ENCODE measurements at regions not wholly inside any gene's neighbourhood (a gene's known extent, or its start where the extent isn't known, plus 50 kb on each side); places are given as distances from the start of the nearest gene placed in this dataset.

- Mint-ChIP-seq H3K36me3 (ENCODE audit: insufficient read depth, unreplicated experiment) (no peaks in the 10 kb centered on the region), H3K27ac (ENCODE audit: unreplicated experiment) (no peak overlapping the region), H3K4me1 (ENCODE audit: low read depth, unreplicated experiment) (no peaks in the 10 kb centered on the region), H3K9me3 (ENCODE audit: low read depth, unreplicated experiment) (peaks cover 3% of the 10 kb centered on the region), H3K4me3 (ENCODE audit: low read depth, unreplicated experiment) (no peak overlapping the region), H3K27me3 (ENCODE audit: unreplicated experiment) (no peaks in the 10 kb centered on the region)
- no peak for DNase-seq
- BruUV-seq (replicated peaks) = no TSS peak
- TF ChIP-seq, protein P1, sequence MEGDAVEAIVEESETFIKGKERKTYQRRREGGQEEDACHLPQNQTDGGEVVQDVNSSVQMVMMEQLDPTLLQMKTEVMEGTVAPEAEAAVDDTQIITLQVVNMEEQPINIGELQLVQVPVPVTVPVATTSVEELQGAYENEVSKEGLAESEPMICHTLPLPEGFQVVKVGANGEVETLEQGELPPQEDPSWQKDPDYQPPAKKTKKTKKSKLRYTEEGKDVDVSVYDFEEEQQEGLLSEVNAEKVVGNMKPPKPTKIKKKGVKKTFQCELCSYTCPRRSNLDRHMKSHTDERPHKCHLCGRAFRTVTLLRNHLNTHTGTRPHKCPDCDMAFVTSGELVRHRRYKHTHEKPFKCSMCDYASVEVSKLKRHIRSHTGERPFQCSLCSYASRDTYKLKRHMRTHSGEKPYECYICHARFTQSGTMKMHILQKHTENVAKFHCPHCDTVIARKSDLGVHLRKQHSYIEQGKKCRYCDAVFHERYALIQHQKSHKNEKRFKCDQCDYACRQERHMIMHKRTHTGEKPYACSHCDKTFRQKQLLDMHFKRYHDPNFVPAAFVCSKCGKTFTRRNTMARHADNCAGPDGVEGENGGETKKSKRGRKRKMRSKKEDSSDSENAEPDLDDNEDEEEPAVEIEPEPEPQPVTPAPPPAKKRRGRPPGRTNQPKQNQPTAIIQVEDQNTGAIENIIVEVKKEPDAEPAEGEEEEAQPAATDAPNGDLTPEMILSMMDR (IDR thresholded peaks at IDR 0.05; ENCODE audit: unreplicated experiment) = no peak
- CTCF ChIA-PET = no interaction called here
- intact Hi-C loops (cut with micrococcal nuclease; ENCODE audit: unreplicated experiment) = no loop called here
These were observed 199.7 kb upstream of the ADGRL2 start for GRCh38 chr1:81600878-81601622.

DNA sequence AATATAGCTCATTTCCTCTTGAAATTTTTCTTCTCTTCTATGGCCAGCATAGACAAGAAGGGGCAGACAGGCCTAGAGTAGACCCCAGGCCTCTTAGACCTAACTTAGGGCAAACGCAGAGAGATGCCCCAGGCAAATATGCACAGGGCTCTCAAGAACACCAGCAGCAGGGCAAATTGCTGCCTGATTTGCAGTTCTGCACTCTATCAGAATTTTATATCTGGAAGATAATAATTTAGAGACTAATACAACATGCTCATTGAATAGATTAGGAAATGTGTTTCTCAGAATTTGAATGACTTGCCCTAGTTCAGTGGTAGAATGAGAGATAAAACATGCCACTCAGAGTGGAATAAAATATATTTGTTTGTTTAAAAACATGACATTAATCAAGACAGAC, 200.4 kb upstream of the ADGRL2 start:
- Mint-ChIP-seq H3K4me1 (ENCODE audit: low read depth, unreplicated experiment) (no peaks in the 10 kb centered on the region), H3K27ac (ENCODE audit: unreplicated experiment) (no peak overlapping the region), H3K36me3 (ENCODE audit: insufficient read depth, unreplicated experiment) (no peaks in the 10 kb centered on the region), H3K9me3 (ENCODE audit: low read depth, unreplicated experiment) (peaks cover 3% of the 10 kb centered on the region), H3K4me3 (ENCODE audit: low read depth, unreplicated experiment) (no peak overlapping the region), H3K27me3 (ENCODE audit: unreplicated experiment) (no peaks in the 10 kb centered on the region)
- intact Hi-C loops (cut with micrococcal nuclease; ENCODE audit: unreplicated experiment) = no loop called here
- no TSS peak for BruUV-seq (replicated peaks)
- CTCF ChIA-PET = no interaction called here
- DNase-seq = no peak
- TF ChIP-seq, protein P1 (IDR thresholded peaks at IDR 0.05; ENCODE audit: unreplicated experiment) = no peak

- DNase-seq = no peak
- CTCF ChIA-PET = no interaction called here
- intact Hi-C loops (cut with micrococcal nuclease; ENCODE audit: unreplicated experiment) = no loop called here
- Mint-ChIP-seq H3K4me1 (ENCODE audit: low read depth, unreplicated experiment) (no peaks in the 10 kb centered on the region), H3K9me3 (ENCODE audit: low read depth, unreplicated experiment) (peaks cover 3% of the 10 kb centered on the region), H3K36me3 (ENCODE audit: insufficient read depth, unreplicated experiment) (no peaks in the 10 kb centered on the region), H3K27ac (ENCODE audit: unreplicated experiment) (no peak overlapping the region), H3K27me3 (ENCODE audit: unreplicated experiment) (no peaks in the 10 kb centered on the region), H3K4me3 (ENCODE audit: low read depth, unreplicated experiment) (no peak overlapping the region)
- no TSS peak for BruUV-seq (replicated peaks)
- TF ChIP-seq, protein P1 (IDR thresholded peaks at IDR 0.05; ENCODE audit: unreplicated experiment) = no peak
These were observed 202.1 kb upstream of the ADGRL2 start for GRCh38 chr1:81598623-81599022.

DNA sequence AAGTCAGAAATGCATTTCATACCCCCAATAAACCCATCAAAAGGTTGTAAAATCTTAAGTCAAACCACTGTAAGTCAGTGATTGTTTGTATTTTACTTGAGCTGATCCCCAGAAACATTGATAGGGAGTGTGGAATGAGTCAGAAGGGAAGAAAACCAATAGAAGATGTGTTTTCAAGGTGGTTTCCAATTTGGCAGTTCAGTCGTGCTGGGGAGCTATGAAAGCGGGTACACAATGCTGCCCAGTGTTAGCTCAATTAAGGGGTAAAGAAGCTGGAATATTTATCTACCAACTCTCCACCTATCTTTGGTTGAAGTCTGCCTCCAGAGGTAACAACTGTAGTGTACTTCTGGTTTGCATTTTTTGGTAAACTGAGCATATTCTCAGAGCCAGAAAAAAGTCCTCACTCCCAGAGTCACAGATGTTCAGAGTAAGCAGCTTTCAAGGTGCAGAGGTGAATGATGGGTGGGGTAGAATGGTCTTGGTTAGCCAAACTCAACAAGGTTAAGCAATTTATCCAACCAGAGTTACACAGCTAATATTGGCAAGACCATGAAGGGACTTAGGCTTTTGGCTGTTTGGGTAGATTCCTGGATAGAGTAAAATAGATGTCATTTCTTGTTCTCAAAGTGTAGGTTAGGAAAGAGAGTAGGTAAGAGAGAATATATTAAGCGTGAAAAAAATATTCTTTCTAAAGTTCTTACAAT, 202.9 kb upstream of the ADGRL2 start:
- no peak overlapping the region for H3K4me3 Mint-ChIP-seq (ENCODE audit: low read depth, unreplicated experiment)

More for the DNA sequence above, 202.9 kb upstream of the ADGRL2 start:
- Mint-ChIP-seq H3K9me3 (ENCODE audit: low read depth, unreplicated experiment) (peaks cover 3% of the 10 kb centered on the region), H3K4me1 (ENCODE audit: low read depth, unreplicated experiment) (no peaks in the 10 kb centered on the region), H3K36me3 (ENCODE audit: insufficient read depth, unreplicated experiment) (no peaks in the 10 kb centered on the region), H3K27me3 (ENCODE audit: unreplicated experiment) (no peaks in the 10 kb centered on the region), H3K27ac (ENCODE audit: unreplicated experiment) (no peak overlapping the region)
- no peak for DNase-seq
- CTCF ChIA-PET = interaction anchor here (0.6 kb wide), 1 partner anchor 208 kb away, joined by 3 read pairs; no protein-coding TSS in a partner anchor
- no TSS peak for BruUV-seq (replicated peaks)
- TF ChIP-seq, protein P1 (IDR thresholded peaks at IDR 0.05; ENCODE audit: unreplicated experiment) = no peak
- intact Hi-C loops (cut with micrococcal nuclease; ENCODE audit: unreplicated experiment) = no loop called here
